ENCODE measurements at regions not wholly inside any gene's neighbourhood (a gene's known extent, or its start where the extent isn't known, plus 50 kb on each side); places are given as distances from the start of the nearest gene placed in this dataset.

DNA sequence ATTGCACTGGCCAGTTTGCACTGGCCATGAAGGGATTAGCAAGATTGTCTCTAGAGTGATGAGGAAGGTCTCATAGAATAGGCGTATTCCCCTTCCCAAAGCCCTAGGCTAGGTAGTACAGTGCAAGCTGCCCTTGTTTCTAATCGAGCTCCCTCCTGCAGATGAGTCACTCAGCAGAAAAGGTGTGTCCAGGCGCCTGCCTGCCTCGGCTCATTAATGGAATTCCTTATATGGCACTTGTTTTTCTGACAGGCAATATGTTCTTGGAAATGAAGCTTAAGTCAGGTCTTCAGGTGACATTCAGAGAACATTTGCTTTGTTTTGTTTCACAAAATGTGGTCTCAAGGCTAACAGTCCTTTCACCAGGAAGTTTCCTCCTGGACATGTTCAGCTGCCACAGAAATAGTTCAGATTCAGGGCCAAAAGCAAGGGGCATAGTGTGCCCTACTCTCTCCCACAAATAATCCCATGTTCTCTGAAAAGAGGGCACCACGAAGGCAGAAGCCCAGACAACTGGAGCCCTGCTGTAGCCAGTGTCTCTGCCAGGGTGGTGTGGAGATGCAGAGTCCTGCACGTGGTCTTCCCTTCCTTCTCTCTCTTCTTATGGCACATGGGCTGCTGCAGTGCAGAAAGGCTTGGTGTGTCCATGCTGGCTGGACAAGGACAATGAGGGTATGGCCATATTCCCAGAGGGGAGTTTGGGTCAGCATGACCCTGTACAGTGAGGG lies 281.1 kb upstream of the MAP3K1 start:
- Histone ChIP-seq H2AK5ac (ENCODE audit: low read length) (peak overlapping the region; percentile 9), H4K12ac (ENCODE audit: low read depth, low read length) (peak overlapping the region; percentile 0), H3K27me3 (ENCODE audit: insufficient read depth, low read length) (no peaks in the 10 kb centered on the region), H3K18ac (ENCODE audit: low read length) (peak overlapping the region; percentile 11), H3K79me1 (ENCODE audit: low read length) (peaks cover 18% of the 10 kb centered on the region), H3K14ac (ENCODE audit: low read length) (peak overlapping the region; percentile 41), H3K9me3 (ENCODE audit: insufficient read depth, low read depth, low read length) (no peaks in the 10 kb centered on the region), H3K4me1 (ENCODE audit: control insufficient read depth in 1 of 2, insufficient read depth in 2 of 2, low read length in 2 of 2) (peaks cover 15 to 18% of the 10 kb centered on the region in 2 experiments), H3K4me2 (ENCODE audit: low read length) (peak overlapping the region; percentile 26), H3K9ac (ENCODE audit: low read length) (no peak overlapping the region), H3K27ac (ENCODE audit: low read depth, low read length) (peak overlapping the region; percentile 42), H3K4me3 (ENCODE audit: low read depth, low read length) (no peak overlapping the region), H2AFZ (ENCODE audit: insufficient read depth, low read length, poor library complexity) (no peak overlapping the region), H2BK120ac (ENCODE audit: insufficient read depth, low read length, poor library complexity) (peak overlapping the region; percentile 75), H4K8ac (ENCODE audit: low read depth, low read length) (peak overlapping the region; percentile 56), H3K79me2 (ENCODE audit: control insufficient read depth, insufficient read depth, low read length, poor library complexity) (peaks cover 3% of the 10 kb centered on the region), H3K4ac (ENCODE audit: low read depth, low read length) (peak overlapping the region; percentile 1), H4K91ac (ENCODE audit: low read depth, low read length) (peak overlapping the region; percentile 69), H3K36me3 (ENCODE audit: control insufficient read depth in 1 of 2, insufficient read depth in 2 of 2, low read length in 2 of 2) (no peaks in the 10 kb centered on the region), H2BK12ac (ENCODE audit: low read length) (peak overlapping the region; percentile 47), H2BK5ac (ENCODE audit: low read depth, low read length, poor library complexity) (peak overlapping the region; percentile 80), H3K23ac (ENCODE audit: low read length) (no peak overlapping the region)
- DNase-seq: peak; percentile 33 to 73
- WGBS (ENCODE audit: extremely low coverage, insufficient coverage, insufficient read length): no CpG with 5 or more reads among the region's 6 CpGs

DNA sequence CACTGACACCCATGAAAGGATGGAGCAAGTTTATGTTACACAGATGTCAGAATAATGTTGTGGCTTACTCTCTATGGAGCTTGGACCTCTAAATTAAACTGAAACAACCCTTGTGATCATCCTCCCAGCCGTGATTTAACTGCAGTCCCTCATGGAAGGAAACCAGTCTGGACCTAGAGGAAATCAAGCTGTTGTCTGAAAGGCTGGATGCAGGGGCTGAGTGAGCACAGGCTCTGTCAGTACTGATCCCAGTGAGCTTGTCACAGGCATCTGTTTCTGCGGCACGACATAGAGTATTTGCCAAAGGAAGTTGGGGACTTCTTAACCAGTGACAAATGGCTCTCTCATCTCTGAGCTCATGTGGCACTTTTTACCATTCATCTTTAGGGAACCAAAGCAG lies 282.9 kb upstream of the MAP3K1 start:
- H3K18ac ChIP-seq (ENCODE audit: low read length): no peak overlapping the region
- no peak overlapping the region for H4K12ac ChIP-seq (ENCODE audit: low read depth, low read length)
- no peak overlapping the region for H2AK5ac ChIP-seq (ENCODE audit: low read length)
- H3K9me3 ChIP-seq (ENCODE audit: insufficient read depth, low read depth, low read length): no peaks in the 10 kb centered on the region
- H2BK120ac ChIP-seq (ENCODE audit: insufficient read depth, low read length, poor library complexity): no peak overlapping the region
- H3K4me1 ChIP-seq (ENCODE audit: control insufficient read depth in 1 of 2, insufficient read depth in 2 of 2, low read length in 2 of 2): peaks cover 15 to 18% of the 10 kb centered on the region in 2 experiments
- H2BK12ac ChIP-seq (ENCODE audit: low read length): no peak overlapping the region
- H4K8ac ChIP-seq (ENCODE audit: low read depth, low read length): no peak overlapping the region
- H3K9ac ChIP-seq (ENCODE audit: low read length): no peak overlapping the region
- H3K4ac ChIP-seq (ENCODE audit: low read depth, low read length): no peak overlapping the region
- H2BK5ac ChIP-seq (ENCODE audit: low read depth, low read length, poor library complexity): no peak overlapping the region
- no peak for DNase-seq
- no CpG with 5 or more reads among the region's 3 CpGs for WGBS (ENCODE audit: extremely low coverage, insufficient coverage, insufficient read length)
- peaks cover 3% of the 10 kb centered on the region for H3K79me2 ChIP-seq (ENCODE audit: control insufficient read depth, insufficient read depth, low read length, poor library complexity)
- no peak overlapping the region for H3K23ac ChIP-seq (ENCODE audit: low read length)
- no peak overlapping the region for H3K27ac ChIP-seq (ENCODE audit: low read depth, low read length)
- no peak overlapping the region for H3K4me3 ChIP-seq (ENCODE audit: low read depth, low read length)
- H3K36me3 ChIP-seq (ENCODE audit: control insufficient read depth in 1 of 2, insufficient read depth in 2 of 2, low read length in 2 of 2): no peaks in the 10 kb centered on the region
- no peak overlapping the region for H3K4me2 ChIP-seq (ENCODE audit: low read length)
- H2AFZ ChIP-seq (ENCODE audit: insufficient read depth, low read length, poor library complexity): no peak overlapping the region
- no peaks in the 10 kb centered on the region for H3K27me3 ChIP-seq (ENCODE audit: insufficient read depth, low read length)
- H4K91ac ChIP-seq (ENCODE audit: low read depth, low read length): no peak overlapping the region
- H3K14ac ChIP-seq (ENCODE audit: low read length): no peak overlapping the region
- H3K79me1 ChIP-seq (ENCODE audit: low read length): peaks cover 18% of the 10 kb centered on the region

DNA sequence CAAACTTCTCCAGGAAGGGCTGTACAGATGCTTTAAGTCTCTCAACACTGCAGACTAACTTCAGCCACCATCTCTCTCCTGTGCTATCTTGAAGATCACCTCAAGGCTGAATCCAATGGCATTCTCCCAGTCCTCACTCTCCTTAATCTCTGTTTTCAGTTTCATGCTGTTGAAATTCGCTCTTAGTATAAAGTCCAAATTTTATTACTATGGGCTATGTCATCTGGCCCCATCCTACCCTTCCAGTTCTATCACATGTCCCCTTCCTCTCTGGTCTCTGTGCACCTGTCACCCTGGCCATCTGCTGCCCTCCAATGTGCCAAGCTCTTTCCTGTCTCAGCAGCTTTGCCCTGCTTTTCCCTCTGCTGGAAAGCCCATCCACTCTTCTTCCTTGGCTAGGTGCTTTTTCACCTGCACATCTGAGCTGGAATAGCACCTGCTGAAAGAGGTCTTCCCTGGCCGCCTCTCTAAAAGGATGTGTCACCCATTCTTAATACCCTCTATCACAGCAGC lies 284.7 kb upstream of the MAP3K1 start:
- H4K12ac ChIP-seq (ENCODE audit: low read depth, low read length): no peak overlapping the region
- WGBS (ENCODE audit: extremely low coverage, insufficient coverage, insufficient read length): no CpG with 5 or more reads among the region's 2 CpGs
- no peak overlapping the region for H3K14ac ChIP-seq (ENCODE audit: low read length)
- no peak for DNase-seq
- no peak overlapping the region for H4K8ac ChIP-seq (ENCODE audit: low read depth, low read length)
- H3K36me3 ChIP-seq (ENCODE audit: control insufficient read depth in 1 of 2, insufficient read depth in 2 of 2, low read length in 2 of 2): no peaks in the 10 kb centered on the region
- H3K27ac ChIP-seq (ENCODE audit: low read depth, low read length): no peak overlapping the region
- H3K18ac ChIP-seq (ENCODE audit: low read length): no peak overlapping the region
- no peak overlapping the region for H2BK5ac ChIP-seq (ENCODE audit: low read depth, low read length, poor library complexity)
- H3K79me1 ChIP-seq (ENCODE audit: low read length): peaks cover 15% of the 10 kb centered on the region
- H3K4me2 ChIP-seq (ENCODE audit: low read length): no peak overlapping the region
- no peak overlapping the region for H2AFZ ChIP-seq (ENCODE audit: insufficient read depth, low read length, poor library complexity)
- H3K23ac ChIP-seq (ENCODE audit: low read length): no peak overlapping the region
- no peaks in the 10 kb centered on the region for H3K27me3 ChIP-seq (ENCODE audit: insufficient read depth, low read length)
- no peak overlapping the region for H3K9ac ChIP-seq (ENCODE audit: low read length)
- H2AK5ac ChIP-seq (ENCODE audit: low read length): no peak overlapping the region
- no peaks in the 10 kb centered on the region for H3K9me3 ChIP-seq (ENCODE audit: insufficient read depth, low read depth, low read length)
- H4K91ac ChIP-seq (ENCODE audit: low read depth, low read length): peak overlapping the region; percentile 12
- H2BK120ac ChIP-seq (ENCODE audit: insufficient read depth, low read length, poor library complexity): no peak overlapping the region
- peaks cover 13 to 15% of the 10 kb centered on the region in 2 experiments for H3K4me1 ChIP-seq (ENCODE audit: control insufficient read depth in 1 of 2, insufficient read depth in 2 of 2, low read length in 2 of 2)
- no peak overlapping the region for H3K4ac ChIP-seq (ENCODE audit: low read depth, low read length)
- H3K4me3 ChIP-seq (ENCODE audit: low read depth, low read length): no peak overlapping the region
- peaks cover 3% of the 10 kb centered on the region for H3K79me2 ChIP-seq (ENCODE audit: control insufficient read depth, insufficient read depth, low read length, poor library complexity)
- H2BK12ac ChIP-seq (ENCODE audit: low read length): no peak overlapping the region

DNA sequence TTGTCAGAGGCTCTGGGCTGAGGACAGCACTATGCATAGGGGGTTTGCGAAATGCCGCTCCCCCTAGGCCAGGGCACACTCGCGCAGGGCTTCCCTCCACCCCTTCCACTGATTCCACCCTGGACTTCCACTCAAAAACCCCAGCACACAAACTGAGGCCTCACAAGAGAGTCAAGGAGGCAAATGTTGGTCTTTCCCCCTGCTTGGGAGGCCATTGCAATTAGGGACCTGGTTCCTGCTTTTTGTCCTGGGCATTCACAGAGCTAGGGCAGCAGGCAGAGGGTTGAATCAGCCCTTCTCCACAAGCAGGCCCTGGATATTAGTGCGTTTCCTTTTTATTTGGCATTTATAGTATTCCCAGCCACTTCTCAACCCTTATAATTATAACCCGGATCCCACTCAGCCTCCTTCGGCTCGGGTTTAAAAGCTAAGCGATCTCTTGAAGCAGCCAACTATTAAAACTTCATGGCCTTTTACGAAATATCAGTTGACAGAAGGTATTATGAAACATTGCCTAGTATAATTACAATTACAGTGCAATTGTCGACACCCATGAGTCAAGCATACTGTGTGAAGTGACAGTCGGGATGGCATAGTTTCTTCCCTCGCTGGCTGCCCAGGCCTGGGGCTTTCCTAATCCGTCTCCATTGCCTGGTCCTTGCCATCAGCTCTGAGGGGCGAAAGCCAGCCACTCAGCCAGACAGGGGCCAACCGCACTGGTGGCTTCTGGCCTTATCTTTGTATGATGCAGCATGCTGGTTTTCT lies 285.5 kb upstream of the MAP3K1 start:
- Histone ChIP-seq H3K9me3 (ENCODE audit: insufficient read depth, low read depth, low read length) (no peaks in the 10 kb centered on the region), H4K12ac (ENCODE audit: low read depth, low read length) (no peak overlapping the region), H3K27ac (ENCODE audit: low read depth, low read length) (no peak overlapping the region), H4K91ac (ENCODE audit: low read depth, low read length) (peak overlapping the region; percentile 21), H3K36me3 (ENCODE audit: control insufficient read depth in 1 of 2, insufficient read depth in 2 of 2, low read length in 2 of 2) (no peaks in the 10 kb centered on the region), H3K18ac (ENCODE audit: low read length) (no peak overlapping the region), H3K79me1 (ENCODE audit: low read length) (peaks cover 10% of the 10 kb centered on the region), H2BK120ac (ENCODE audit: insufficient read depth, low read length, poor library complexity) (peak overlapping the region; percentile 34), H3K4me2 (ENCODE audit: low read length) (no peak overlapping the region), H2BK5ac (ENCODE audit: low read depth, low read length, poor library complexity) (no peak overlapping the region), H3K9ac (ENCODE audit: low read length) (no peak overlapping the region), H2AFZ (ENCODE audit: insufficient read depth, low read length, poor library complexity) (no peak overlapping the region), H3K14ac (ENCODE audit: low read length) (no peak overlapping the region), H4K8ac (ENCODE audit: low read depth, low read length) (no peak overlapping the region), H3K4me1 (ENCODE audit: control insufficient read depth in 1 of 2, insufficient read depth in 2 of 2, low read length in 2 of 2) (peaks cover 8 to 11% of the 10 kb centered on the region in 2 experiments), H2BK12ac (ENCODE audit: low read length) (peak overlapping the region; percentile 34), H3K27me3 (ENCODE audit: insufficient read depth, low read length) (no peaks in the 10 kb centered on the region), H3K23ac (ENCODE audit: low read length) (no peak overlapping the region), H2AK5ac (ENCODE audit: low read length) (peak overlapping the region; percentile 69), H3K4me3 (ENCODE audit: low read depth, low read length) (no peak overlapping the region), H3K4ac (ENCODE audit: low read depth, low read length) (no peak overlapping the region), H3K79me2 (ENCODE audit: control insufficient read depth, insufficient read depth, low read length, poor library complexity) (peaks cover 2% of the 10 kb centered on the region)
- no CpG with 5 or more reads among the region's 16 CpGs for WGBS (ENCODE audit: extremely low coverage, insufficient coverage, insufficient read length)
- DNase-seq: peak in 1 of 2 donors; percentile 38
